ENCODE measurements at regions not wholly inside any gene's neighbourhood (a gene's known extent, or its start where the extent isn't known, plus 50 kb on each side); places are given as distances from the start of the nearest gene placed in this dataset.

DNA sequence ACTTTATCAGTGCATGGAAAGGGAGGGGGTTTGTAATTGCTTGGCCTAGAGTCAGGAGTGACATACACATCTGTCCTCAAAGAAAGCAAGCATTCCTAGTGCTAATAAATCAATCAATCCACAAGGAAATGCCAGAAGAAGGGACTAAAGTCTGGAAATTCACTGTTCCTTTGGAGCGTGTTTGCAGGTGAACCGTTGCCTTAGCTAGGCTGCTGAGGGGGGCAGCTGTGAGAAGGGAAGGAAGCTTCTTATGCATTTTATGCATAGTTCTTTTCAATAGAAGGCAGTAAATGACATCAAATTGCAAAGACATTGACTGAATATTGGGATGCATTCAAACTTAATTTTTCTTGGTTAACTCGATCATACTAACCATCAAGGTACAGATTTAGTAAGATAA, 1092.5 kb upstream of the SEMA6A start:
- Histone ChIP-seq H3K9me3 (no peaks in the 10 kb centered on the region), H3K4me3 (no peak overlapping the region), H3K27me3 (replicated peaks; ENCODE audit: insufficient read depth) (no peaks in the 10 kb centered on the region), H3K36me3 (no peaks in the 10 kb centered on the region), H3K27ac (no peak overlapping the region), H3K4me1 (ENCODE audit: control insufficient read depth in 1 of 2, low read depth in 2 of 2) (no peaks in the 10 kb centered on the region)
- TF ChIP-seq, protein P1, sequence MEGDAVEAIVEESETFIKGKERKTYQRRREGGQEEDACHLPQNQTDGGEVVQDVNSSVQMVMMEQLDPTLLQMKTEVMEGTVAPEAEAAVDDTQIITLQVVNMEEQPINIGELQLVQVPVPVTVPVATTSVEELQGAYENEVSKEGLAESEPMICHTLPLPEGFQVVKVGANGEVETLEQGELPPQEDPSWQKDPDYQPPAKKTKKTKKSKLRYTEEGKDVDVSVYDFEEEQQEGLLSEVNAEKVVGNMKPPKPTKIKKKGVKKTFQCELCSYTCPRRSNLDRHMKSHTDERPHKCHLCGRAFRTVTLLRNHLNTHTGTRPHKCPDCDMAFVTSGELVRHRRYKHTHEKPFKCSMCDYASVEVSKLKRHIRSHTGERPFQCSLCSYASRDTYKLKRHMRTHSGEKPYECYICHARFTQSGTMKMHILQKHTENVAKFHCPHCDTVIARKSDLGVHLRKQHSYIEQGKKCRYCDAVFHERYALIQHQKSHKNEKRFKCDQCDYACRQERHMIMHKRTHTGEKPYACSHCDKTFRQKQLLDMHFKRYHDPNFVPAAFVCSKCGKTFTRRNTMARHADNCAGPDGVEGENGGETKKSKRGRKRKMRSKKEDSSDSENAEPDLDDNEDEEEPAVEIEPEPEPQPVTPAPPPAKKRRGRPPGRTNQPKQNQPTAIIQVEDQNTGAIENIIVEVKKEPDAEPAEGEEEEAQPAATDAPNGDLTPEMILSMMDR (IDR thresholded peaks at IDR 0.05), result no peak
- ATAC-seq (ENCODE audit: insufficient number of reproducible peaks, low FRiP score, low read depth) (no peak), DNase-seq (ENCODE audit: low spot score) (no peak)

DNA sequence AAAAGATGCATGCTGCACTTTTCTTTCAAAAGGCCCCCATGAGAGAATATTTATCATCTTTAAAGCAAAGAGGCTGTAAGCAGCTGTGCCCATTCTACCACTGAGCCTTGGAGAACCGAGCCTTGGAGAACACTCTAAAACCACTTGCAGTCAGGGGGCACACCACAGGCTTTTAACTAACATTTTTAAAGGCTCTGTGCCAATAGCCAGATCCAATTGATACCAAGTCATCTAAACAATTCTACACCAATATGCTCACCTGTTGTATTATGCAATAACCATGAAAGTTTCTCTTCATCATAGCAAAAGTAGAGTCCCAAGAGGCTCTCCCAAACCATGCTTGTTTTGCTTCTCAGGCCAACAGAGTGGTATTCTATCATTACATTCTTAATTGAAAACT, 1090.5 kb upstream of the SEMA6A start:
- Histone ChIP-seq H3K27me3 (replicated peaks; ENCODE audit: insufficient read depth) (no peaks in the 10 kb centered on the region), H3K4me1 (ENCODE audit: control insufficient read depth in 1 of 2, low read depth in 2 of 2) (no peaks in the 10 kb centered on the region), H3K4me3 (no peak overlapping the region), H3K27ac (no peak overlapping the region), H3K36me3 (no peaks in the 10 kb centered on the region), H3K9me3 (no peaks in the 10 kb centered on the region)
- DNase-seq (ENCODE audit: low spot score), result no peak
- TF ChIP-seq, protein P1 (IDR thresholded peaks at IDR 0.05), result no peak
- ATAC-seq (ENCODE audit: insufficient number of reproducible peaks, low FRiP score, low read depth), result no peak

DNA sequence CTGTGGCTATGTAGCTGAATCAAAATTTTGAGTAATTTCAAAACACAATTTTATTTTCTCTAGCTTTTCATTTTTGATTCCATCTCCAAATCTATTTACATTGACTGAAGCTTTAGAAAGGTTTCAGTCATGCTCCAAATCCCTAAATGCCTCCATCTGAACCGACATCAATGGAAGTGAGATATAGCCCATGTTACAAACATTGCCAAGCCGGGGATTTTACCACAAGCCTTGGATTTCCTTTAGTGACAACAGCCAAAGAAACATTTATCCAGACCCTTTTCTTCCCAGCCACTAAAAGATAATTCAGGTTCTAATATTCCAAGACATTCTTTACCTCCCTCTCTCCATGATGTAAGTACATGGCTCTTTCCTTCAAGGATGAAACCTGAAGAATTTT, 1087.7 kb upstream of the SEMA6A start:
- DNase-seq (ENCODE audit: low spot score) (no peak), ATAC-seq (ENCODE audit: insufficient number of reproducible peaks, low FRiP score, low read depth) (no peak)
- H3K4me3 ChIP-seq, result no peak overlapping the region
- TF ChIP-seq, protein P1 (IDR thresholded peaks at IDR 0.05), result no peak
- no peaks in the 10 kb centered on the region for H3K36me3 ChIP-seq
- no peak overlapping the region for H3K27ac ChIP-seq
- H3K4me1 ChIP-seq (ENCODE audit: control insufficient read depth in 1 of 2, low read depth in 2 of 2), result no peaks in the 10 kb centered on the region
- H3K27me3 ChIP-seq (replicated peaks; ENCODE audit: insufficient read depth), result no peaks in the 10 kb centered on the region
- no peaks in the 10 kb centered on the region for H3K9me3 ChIP-seq

DNA sequence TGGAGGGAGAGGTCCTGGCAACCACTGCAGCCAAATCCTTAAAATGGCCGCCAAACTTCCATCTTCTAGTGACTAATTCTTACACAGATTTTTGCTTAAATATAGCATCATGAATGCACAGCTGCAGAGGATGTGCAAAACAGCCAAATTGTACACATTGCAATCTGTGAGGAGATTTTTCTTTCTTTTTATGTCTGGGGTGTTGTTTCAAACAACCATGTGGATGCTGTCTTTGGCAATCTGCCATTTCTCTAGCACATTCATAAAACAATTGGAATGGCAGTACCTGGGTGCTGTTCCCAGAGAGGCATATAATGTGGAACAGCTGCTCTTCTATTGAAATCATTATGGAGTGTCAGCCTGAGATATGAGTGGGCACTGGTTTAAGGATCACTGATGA, 1082.9 kb upstream of the SEMA6A start:
- Histone ChIP-seq H3K36me3 (no peaks in the 10 kb centered on the region), H3K27me3 (replicated peaks; ENCODE audit: insufficient read depth) (no peaks in the 10 kb centered on the region), H3K9me3 (no peaks in the 10 kb centered on the region), H3K4me1 (ENCODE audit: control insufficient read depth in 1 of 2, low read depth in 2 of 2) (no peaks in the 10 kb centered on the region), H3K27ac (no peak overlapping the region), H3K4me3 (no peak overlapping the region)
- TF ChIP-seq, protein P1 (IDR thresholded peaks at IDR 0.05), result no peak
- ATAC-seq (ENCODE audit: insufficient number of reproducible peaks, low FRiP score, low read depth) (no peak), DNase-seq (ENCODE audit: low spot score) (no peak)

DNA sequence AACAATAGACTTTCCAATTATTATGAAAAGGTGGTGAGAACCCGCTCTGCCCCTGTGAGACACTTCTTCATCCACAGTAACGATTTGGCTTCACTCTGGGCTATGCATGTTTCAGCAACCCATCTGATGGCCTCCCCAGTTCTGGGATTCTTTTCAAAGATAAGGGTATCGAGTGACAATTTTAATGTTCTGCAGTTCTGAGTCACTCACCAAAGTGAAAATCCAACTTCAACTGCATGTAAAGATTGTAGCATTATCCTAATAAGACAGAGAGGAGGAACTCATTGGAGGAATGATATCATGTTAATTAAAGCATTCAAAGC, 1078.3 kb upstream of the SEMA6A start:
- ATAC-seq (ENCODE audit: insufficient number of reproducible peaks, low FRiP score, low read depth) (no peak), DNase-seq (ENCODE audit: low spot score) (no peak)
- TF ChIP-seq, protein P1 (IDR thresholded peaks at IDR 0.05), result no peak
- H3K36me3 ChIP-seq, result no peaks in the 10 kb centered on the region
- no peak overlapping the region for H3K4me3 ChIP-seq
- H3K27me3 ChIP-seq (replicated peaks; ENCODE audit: insufficient read depth), result no peaks in the 10 kb centered on the region
- H3K9me3 ChIP-seq, result no peaks in the 10 kb centered on the region
- H3K27ac ChIP-seq, result no peak overlapping the region
- no peaks in the 10 kb centered on the region for H3K4me1 ChIP-seq (ENCODE audit: control insufficient read depth in 1 of 2, low read depth in 2 of 2)

Data from thoracic aorta (tissue), 2 donors.